Fibroblast of gingiva (primary cell): ENCODE measurements at regions not wholly inside any gene's neighbourhood (a gene's known extent, or its start where the extent isn't known, plus 50 kb on each side); places are given as distances from the start of the nearest gene placed in this dataset.

Experiments
- DNase-seq: peaks from one replicate; pipeline ENCODE4 v3.0.0-alpha.2; 2011; ENCODE audit warnings: low read depth

GRCh38 chr17:34776456-34777443 lies 184.5 kb downstream of the CCT6B start:
- no peak for DNase-seq

DNA sequence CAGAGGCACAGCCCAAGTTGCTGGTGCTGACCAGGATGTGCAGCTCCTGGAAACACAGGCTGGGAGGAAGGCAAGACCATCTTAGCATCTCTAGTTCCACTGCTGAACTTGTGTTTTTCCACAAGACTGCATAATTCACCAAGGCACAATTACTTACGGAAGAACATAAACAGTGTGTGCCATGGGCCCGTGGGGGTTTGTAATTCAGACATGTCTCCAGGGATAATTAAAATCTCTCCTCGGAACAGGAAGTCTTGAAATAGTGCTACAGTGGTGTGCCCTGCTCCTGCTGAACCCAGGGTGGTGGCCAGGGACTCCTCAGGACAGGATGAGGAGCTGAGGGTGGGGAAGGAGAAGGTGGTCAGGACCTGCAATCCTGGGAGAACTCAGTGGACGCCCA lies 188.2 kb downstream of the CCT6B start:
- no peak for DNase-seq

DNA sequence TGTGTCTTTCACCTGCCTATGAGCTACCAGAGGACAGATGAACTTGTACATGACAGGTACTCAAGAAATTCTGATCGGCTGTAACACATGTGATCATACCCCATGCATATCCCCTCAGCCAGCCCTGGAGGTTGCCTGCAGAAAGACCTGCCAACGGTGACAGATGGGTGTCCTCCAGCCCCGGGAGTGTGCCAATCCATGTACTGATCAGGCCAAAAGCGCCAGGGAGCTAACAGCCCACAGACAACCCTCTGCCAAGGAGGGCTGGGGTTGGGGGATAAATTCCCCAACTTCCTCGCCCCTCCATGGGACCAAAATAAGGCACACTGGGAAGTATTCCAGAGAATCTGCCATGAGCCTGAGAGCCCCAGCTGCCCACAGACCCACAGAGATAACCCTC lies 189.4 kb downstream of the CCT6B start:
- DNase-seq = no peak

DNA sequence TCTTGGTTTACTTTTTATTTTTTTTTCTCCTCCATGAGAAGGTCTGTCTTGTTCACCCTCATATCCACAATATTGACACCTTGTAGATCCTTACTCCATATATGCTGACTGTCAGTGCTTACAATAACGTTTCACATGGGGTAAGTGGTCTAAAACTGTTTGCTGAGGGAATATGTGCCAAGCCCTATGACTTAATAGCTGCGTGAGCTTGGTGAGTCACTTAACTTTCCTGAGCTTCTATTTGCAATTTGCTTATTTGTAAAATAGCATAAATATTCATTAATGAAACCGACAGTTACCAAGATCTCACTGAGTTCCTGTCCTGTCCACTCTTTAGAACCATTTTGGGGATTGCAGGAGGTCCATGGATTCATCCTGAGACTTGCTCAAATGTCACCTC lies 190.7 kb downstream of the CCT6B start:
- no peak for DNase-seq

- DNase-seq = no peak
These were observed 190.5 kb downstream of the TMEM132E start for GRCh38 chr17:34769899-34770298.

DNA sequence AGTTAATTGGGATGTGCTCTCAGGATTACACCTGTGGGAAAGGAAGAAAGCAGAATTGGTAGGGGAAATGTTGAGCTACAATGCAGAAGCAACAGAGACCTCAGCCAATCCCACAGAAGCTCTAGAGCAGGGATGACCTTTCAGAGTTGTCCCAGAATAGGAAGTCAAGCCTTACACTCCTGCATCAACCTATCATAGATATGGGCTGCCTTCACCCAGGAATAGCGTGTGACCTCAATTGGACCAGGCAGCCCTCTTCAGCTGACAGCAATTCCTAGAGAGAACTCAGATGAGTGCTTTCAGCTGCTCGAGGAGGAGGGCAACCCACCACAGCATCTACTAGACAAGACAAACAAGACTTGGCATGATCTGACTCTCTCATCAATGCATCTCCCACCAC lies 189.7 kb downstream of the TMEM132E start:
- DNase-seq = no peak

- DNase-seq = no peak
These were observed 185.9 kb downstream of the TMEM132E start for GRCh38 chr17:34765291-34765690.

- no peak for DNase-seq
These were observed 185.3 kb downstream of the TMEM132E start for GRCh38 chr17:34764716-34765115.

GRCh38 chr17:34763728-34764665 lies 184.6 kb downstream of the TMEM132E start:
- DNase-seq = no peak

GRCh38 chr17:34762078-34762477 lies 182.7 kb downstream of the TMEM132E start:
- DNase-seq = no peak

GRCh38 chr17:34761646-34762045 lies 182.3 kb downstream of the TMEM132E start:
- no peak for DNase-seq

DNA sequence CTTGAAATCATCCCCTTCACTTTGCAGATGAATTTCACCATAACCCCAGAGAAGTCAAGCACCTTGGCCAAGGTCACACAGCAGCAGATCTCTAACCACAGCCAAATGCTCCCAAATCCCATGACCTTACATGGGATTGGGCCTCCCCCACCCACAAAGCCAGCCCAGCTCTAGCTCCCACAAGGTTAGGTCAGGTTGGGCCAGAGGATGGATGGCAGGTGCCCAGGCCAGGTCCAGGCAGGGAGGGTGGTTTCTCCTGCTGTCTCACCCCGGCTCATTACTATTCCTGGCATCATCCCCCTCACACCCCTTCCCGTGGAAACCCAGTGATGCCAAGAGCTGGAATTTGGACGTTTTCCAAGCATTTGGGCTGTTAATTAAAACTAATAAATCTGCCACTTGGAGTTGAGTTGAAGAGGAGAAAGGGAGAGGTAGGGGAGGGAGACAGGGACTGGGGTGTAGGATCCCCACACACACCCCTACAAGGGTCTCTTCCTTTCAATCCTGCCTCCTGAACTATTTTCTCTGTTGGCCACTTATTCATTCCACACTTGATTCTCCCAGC lies 181.6 kb downstream of the TMEM132E start:
- DNase-seq = no peak

DNA sequence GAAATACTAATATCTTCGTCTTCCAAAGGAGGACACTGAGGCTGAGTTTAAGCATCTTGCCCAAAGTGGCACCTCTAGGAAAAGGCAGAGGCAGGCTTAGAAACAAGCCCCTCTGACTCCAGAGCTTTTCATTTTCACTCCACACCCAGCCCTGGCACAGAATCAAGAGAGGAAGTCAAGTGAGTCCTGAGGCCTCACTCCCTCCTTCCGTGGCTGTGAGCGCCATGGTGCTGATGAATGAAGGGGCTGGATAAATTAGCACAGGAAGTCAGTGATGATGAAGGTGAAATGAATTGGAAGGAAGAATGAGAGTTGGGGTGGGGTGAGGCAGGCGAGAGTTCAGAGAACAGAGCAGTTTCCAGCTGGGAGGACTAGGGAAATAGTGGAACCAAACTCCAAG lies 179.3 kb downstream of the TMEM132E start:
- no peak for DNase-seq

DNA sequence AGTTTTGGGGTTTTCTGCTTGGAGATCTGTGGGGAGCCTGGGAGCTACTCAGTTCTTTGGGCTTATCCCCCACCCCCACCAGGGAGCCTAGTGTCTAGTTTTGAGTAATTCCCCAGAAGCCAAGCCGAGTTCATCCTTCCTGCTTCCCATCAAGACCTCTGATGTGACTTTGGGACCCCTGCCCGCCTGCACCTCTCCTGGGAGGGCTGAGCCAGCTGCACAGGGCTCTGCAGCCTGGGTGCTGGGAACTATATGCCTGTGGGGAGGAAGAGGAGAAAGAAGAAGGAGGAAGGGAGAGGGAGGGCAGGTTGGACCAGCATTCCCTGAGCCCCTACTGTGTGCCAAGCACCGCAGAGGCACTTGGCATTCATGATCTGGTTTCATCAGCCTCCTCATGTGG lies 178.9 kb downstream of the TMEM132E start:
- DNase-seq = no peak

DNA sequence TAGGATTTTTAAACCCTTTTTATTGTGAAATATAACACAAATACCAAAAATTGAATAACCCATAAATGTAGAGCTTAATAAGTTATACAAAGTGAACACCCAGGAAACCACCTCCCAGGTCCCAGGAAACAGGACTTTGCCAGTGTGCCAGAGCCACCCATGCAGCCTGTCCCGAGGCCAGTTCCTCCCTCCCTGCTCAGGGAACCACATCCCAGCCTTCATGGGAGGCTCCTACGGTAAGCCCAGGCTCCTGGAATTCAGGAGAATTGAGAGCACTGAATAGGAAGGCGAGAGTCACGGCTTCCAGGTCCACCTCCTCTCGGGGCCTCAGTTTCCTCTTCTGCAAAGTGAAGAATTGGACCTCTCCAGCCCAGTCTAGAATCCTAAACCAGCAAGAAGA lies 178.2 kb downstream of the TMEM132E start:
- DNase-seq = no peak

- no peak for DNase-seq
These were observed 177.7 kb downstream of the TMEM132E start for GRCh38 chr17:34757106-34757505.

GRCh38 chr17:34756637-34757021 lies 177.2 kb downstream of the TMEM132E start:
- DNase-seq = no peak

DNA sequence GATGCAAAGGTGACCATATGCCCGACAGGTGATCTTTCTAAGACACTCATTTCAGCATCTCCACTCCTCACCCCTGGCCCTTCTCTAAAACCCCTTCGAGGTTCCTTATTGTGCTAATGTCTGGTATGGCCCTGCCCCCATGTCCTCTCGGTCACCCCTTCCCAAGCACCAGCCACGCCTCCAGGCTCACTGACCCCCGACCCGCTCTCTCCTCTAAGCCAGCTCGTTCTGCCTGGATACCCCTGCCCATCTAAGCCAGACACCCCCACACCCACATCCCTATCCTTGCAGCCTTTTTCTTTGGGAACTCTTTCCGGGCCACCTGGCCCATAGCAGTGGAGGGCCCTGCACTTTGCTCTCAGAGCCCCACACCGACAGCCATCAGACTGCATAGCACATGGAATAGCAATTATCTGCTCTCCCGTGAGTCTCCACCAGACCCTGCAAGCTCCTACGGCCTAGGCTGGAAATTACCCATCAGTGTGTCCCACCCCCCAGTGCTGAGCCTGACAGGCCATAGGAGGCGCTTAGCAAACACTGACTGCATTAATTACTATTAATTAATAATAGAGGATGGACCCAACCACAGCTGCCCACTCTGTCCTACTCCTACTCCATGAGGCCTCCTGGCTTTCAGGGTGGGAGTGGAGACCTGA lies 176.7 kb downstream of the TMEM132E start:
- no peak for DNase-seq

DNA sequence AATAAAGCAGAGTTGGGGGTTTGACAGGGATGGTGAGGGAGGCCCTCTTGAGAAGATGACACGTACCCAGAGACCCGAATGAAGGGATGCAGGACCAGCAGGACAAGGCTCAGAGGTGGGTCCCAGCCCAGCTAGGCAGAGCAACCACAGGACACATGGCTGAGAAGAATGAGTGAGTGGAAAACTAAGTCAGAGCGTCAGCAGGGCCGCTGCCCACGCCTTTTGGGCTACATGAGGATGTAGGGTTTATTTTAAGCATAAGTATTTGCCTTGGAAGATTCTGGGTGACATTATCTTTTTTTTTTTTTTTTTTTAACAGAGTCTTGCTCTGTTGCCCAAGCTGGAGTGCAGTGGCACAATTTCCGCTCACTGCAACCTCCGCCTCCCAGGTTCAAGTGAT lies 176.0 kb downstream of the TMEM132E start:
- no peak for DNase-seq

GRCh38 chr17:34750004-34750403 lies 170.6 kb downstream of the TMEM132E start:
- DNase-seq = no peak

DNA sequence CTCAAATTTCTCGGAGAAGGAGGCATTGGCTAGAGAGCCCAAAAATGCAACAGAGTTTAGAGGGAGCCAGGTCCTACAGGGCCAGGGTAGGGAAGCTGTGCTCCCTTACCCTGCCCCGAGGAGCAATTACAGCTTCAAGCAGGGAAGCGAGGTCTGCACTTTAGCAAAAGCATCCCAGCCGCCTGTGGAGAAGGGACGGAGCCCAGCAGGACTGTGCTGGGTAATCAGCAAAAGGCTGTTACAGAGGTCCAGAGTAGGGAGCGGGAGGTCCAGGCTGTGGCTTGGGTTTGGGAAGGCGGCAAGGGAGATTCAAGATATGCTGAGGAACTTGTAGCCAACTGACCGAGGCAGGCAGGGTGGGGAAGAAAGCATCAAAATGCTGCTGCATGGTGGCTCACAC lies 162.6 kb downstream of the TMEM132E start:
- no peak for DNase-seq
